ENCODE measurements at regions not wholly inside any gene's neighbourhood (a gene's known extent, or its start where the extent isn't known, plus 50 kb on each side); places are given as distances from the start of the nearest gene placed in this dataset.

DNA sequence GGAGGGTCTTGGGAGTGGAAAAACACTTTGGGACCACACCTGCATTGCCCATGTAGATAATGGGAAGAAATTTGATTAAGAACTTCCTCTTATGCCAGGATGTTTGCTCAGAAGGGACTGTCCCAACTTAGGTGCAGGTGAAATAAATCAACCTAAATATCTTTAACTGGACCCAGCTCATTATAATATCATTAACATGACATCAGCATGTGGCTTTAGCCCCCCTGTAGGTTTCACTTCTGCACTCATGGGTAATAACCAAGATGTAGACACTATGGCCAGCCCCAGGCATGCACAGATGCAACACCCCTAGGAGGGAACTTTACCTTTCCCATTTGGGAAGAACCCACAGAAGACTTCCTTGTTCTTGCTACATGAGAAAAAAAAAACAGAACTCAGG, 227.4 kb upstream of the ZNF804A start:
- TF ChIP-seq, protein P1, sequence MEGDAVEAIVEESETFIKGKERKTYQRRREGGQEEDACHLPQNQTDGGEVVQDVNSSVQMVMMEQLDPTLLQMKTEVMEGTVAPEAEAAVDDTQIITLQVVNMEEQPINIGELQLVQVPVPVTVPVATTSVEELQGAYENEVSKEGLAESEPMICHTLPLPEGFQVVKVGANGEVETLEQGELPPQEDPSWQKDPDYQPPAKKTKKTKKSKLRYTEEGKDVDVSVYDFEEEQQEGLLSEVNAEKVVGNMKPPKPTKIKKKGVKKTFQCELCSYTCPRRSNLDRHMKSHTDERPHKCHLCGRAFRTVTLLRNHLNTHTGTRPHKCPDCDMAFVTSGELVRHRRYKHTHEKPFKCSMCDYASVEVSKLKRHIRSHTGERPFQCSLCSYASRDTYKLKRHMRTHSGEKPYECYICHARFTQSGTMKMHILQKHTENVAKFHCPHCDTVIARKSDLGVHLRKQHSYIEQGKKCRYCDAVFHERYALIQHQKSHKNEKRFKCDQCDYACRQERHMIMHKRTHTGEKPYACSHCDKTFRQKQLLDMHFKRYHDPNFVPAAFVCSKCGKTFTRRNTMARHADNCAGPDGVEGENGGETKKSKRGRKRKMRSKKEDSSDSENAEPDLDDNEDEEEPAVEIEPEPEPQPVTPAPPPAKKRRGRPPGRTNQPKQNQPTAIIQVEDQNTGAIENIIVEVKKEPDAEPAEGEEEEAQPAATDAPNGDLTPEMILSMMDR (conservative IDR thresholded peaks at IDR 0.05; ENCODE audit: low read depth in 2 of 2): no peak
- TF ChIP-seq EZH2 (IDR thresholded peaks at IDR 0.05; ENCODE audit: low read depth, unreplicated experiment): no peak
- no peak for TF ChIP-seq POLR2AphosphoS5 (IDR thresholded peaks at IDR 0.05; ENCODE audit: low read depth)
- no peak for TF ChIP-seq CREB1 (CRISPR knock-in tag; IDR thresholded peaks at IDR 0.05; ENCODE audit: low read depth)
- TF ChIP-seq EZH2phosphoT487 (IDR thresholded peaks at IDR 0.05; ENCODE audit: unreplicated experiment): no peak
- TF ChIP-seq ZNF331 (CRISPR knock-in tag; IDR thresholded peaks at IDR 0.05; ENCODE audit: low read depth): no peak
- TF ChIP-seq NANOG (IDR thresholded peaks at IDR 0.05; ENCODE audit: borderline replicate concordance): no peak
- TF ChIP-seq, protein P2, sequence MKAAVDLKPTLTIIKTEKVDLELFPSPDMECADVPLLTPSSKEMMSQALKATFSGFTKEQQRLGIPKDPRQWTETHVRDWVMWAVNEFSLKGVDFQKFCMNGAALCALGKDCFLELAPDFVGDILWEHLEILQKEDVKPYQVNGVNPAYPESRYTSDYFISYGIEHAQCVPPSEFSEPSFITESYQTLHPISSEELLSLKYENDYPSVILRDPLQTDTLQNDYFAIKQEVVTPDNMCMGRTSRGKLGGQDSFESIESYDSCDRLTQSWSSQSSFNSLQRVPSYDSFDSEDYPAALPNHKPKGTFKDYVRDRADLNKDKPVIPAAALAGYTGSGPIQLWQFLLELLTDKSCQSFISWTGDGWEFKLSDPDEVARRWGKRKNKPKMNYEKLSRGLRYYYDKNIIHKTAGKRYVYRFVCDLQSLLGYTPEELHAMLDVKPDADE (IDR thresholded peaks at IDR 0.05): no peak

Measured in GM23338 (cell line).